GM12872 (cell line): ENCODE measurements at regions not wholly inside any gene's neighbourhood (a gene's known extent, or its start where the extent isn't known, plus 50 kb on each side); places are given as distances from the start of the nearest gene placed in this dataset.

ENCODE experiments used
- TF ChIP-seq, protein P1 (sequence below): IDR thresholded peaks from 3 replicates; pipeline ENCODE4 v1.5.1; 2011; ENCODE audit warnings: low read depth, mild to moderate bottlenecking, low read length, moderate library complexity; ENCODE audit not compliant: insufficient read depth

DNA sequence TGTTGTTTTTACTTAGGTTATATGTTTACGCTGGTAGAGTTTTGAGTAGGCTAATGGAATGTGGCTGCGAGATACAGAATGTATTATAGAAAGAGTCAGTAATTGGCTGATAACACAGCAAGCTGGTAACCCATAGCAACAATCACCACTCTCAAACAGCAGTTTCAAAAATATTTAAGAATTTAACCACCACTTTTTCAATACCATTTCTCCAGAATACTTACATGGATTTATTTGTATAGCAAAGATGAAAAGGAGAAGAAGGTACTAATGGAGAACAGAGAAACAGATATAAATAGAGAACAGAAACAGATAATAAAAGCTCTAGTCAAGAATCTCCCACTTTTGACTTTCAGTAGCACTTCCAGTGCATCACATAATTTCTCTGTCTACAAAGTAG is 188.3 kb upstream of the SLC39A10 start:
- TF ChIP-seq, protein P1, sequence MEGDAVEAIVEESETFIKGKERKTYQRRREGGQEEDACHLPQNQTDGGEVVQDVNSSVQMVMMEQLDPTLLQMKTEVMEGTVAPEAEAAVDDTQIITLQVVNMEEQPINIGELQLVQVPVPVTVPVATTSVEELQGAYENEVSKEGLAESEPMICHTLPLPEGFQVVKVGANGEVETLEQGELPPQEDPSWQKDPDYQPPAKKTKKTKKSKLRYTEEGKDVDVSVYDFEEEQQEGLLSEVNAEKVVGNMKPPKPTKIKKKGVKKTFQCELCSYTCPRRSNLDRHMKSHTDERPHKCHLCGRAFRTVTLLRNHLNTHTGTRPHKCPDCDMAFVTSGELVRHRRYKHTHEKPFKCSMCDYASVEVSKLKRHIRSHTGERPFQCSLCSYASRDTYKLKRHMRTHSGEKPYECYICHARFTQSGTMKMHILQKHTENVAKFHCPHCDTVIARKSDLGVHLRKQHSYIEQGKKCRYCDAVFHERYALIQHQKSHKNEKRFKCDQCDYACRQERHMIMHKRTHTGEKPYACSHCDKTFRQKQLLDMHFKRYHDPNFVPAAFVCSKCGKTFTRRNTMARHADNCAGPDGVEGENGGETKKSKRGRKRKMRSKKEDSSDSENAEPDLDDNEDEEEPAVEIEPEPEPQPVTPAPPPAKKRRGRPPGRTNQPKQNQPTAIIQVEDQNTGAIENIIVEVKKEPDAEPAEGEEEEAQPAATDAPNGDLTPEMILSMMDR, result no peak

GRCh38 chr2:195466427-195466826 is 190.6 kb upstream of the SLC39A10 start:
- TF ChIP-seq, protein P1, result no peak

- TF ChIP-seq, protein P1, result no peak
Observed at GRCh38 chr2:195461010-195461409, 196.0 kb upstream of the SLC39A10 start.

DNA sequence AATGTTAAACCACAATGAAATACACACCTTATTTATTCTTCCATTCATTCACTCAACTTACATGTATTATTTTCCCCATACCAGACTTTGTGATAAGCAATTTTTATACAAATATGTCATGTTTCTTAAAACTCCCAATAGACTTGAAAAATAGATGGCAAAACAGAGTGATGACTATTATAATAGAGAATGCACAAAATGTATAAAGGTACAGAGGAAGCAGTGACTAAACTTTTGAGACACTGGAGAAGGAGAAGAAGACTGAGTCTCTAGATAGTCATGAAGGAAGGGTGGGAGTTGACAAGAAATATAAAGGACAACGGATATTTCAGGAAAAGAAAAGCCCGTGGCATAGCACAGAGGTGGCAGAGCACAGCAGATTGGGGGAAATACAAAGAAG is 198.1 kb upstream of the SLC39A10 start:
- TF ChIP-seq, protein P1, result no peak

GRCh38 chr2:195457873-195458272 is 199.2 kb upstream of the SLC39A10 start:
- TF ChIP-seq, protein P1, result no peak

DNA sequence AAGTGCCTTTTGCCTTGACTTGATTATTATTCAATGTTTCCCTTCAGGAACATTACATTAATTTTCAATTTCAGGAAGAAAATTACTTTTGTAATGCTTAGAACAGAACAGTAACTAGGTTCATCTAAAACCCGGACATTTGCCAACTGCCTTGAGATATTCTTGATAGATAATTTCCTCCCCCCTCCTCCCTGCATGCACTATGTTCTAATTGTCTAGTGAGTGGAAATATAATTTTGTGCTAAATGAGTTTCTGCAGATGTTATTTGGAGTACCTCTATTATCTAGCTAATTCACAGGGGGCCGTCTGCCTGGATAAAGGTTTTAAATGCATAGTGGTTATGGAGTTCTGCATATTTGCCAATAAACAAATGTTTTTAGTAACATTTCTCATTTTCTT is 200.3 kb upstream of the SLC39A10 start:
- TF ChIP-seq, protein P1, result no peak

GRCh38 chr2:195451160-195451559 is 205.9 kb upstream of the SLC39A10 start:
- TF ChIP-seq, protein P1, result no peak

GRCh38 chr2:195450552-195451113 is 206.4 kb upstream of the SLC39A10 start:
- TF ChIP-seq, protein P1, result no peak
